Activated CD4-positive, alpha-beta T cell treated with anti-CD3 and anti-CD28 coated beads, Interleukin-2, Interleukin-6, amounts not matched to agents 100 ng/mL and 50 ng/mL, durations not matched to agents 16 hours and 8 hours (primary cell): ENCODE measurements at regions not wholly inside any gene's neighbourhood (a gene's known extent, or its start where the extent isn't known, plus 50 kb on each side); places are given as distances from the start of the nearest gene placed in this dataset.

Experiments used
- DNase-seq: peaks from one replicate; pipeline ENCODE4 v3.0.0-alpha.2; 2020

DNA sequence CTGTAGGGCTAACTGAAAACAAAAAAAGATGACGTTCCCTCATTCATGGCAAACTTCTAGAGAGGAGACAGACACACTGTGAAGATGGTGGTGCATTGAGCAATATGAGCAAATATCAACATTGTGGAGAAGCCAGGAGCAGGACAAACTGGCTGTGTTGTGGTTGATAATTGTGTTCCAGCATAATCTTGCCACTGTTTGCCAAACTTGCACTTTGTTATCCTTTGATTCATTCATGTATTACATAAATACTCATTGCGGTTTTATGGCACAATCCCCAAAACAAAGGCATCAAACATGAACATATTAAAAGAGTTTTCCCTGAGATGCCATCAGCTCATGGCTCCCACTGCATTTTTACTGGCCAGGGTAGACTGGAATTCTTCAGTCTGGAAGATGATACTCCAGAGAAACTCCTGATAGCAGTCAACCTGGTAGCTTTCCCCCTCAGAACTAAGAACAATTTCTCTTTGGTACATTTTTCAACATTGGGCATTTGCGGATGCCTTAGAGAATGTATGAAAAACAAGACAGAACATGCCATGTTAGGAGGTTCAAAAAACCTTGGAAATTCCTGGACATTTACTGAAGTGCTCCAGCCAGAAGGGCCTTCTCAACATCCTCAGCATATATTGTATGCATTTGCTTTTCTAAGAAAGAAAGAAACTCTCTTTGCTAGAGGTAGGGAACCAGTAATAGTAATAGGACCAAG is 487.4 kb upstream of the CELF4 start:
- DNase-seq: no peak

GRCh38 chr18:38047820-38048219 is 482.2 kb upstream of the CELF4 start:
- no peak for DNase-seq

DNA sequence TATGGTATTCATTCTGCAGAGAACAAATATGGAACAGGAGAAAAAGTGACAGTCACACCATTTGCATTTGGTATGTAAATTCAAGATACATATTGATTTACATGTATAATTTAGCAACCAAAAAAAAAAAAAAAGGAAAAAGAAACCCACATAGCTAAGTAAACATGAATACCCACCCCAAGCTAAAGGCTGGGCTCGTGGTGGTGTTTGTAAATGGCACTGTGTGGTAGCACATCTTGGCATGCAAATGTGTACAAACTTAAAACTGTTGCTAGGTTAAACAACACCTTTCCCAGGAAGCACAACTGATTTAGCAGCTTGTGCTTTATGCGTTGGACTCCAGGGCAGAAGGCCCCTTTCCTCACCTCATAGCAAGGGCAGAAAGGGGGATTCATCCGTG is 481.1 kb upstream of the CELF4 start:
- no peak for DNase-seq

- no peak for DNase-seq
Measured at GRCh38 chr18:38045845-38046244, 480.2 kb upstream of the CELF4 start.

DNA sequence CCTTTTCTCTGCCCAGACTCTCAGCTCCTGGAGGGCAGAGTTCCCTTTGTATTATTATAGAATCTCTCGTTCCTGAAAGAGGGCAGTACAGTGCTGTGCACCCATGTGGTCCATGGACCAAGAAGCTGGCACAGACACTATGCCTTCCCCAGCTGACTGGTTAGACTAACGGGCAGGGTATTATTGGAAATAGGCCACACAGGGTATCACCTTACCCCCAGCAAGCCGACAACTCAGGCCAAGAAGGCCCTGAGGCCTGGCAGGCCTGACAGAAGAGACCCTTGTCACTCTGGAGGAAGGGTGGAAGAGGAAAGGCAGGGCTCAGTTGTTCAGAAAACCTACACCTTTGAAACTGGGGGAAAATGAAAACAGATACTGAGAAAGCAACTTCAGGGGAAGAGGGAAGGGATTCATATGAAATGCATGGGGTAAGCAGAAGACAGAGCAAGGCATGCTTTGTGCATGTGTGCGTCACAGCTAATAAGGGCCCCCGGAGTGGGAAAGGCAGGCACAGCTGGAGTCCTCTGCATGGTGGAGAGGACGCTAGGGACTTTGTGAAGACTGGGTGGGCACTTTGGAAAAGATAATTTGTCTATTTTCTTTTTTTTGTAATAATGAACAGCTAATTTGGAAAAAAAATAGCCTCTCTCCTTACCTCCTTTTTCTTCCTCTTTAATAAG is 476.8 kb upstream of the CELF4 start:
- DNase-seq: no peak

- DNase-seq: no peak
Measured at GRCh38 chr18:38038242-38038641, 472.6 kb upstream of the CELF4 start.

- no peak for DNase-seq
Measured at GRCh38 chr18:38035193-38035592, 469.6 kb upstream of the CELF4 start.

DNA sequence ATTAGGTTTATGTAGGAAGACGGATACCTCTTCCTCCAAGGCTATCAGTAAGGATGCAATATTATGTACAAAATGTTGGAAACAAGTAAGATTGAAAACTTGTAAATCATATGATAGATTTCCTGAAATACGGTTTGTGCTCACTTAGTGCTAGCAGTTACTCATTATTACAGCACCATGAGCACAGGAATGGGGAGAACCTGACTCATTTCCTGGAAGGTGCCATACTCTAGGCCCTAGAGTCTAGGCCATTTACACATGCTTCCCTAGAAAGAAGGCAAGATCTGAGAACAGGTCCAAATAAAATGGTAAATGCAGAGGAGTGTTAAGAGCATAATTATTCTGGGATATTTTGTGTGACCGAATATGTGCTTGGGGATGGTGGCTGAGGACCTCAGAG is 467.7 kb upstream of the CELF4 start:
- no peak for DNase-seq

DNA sequence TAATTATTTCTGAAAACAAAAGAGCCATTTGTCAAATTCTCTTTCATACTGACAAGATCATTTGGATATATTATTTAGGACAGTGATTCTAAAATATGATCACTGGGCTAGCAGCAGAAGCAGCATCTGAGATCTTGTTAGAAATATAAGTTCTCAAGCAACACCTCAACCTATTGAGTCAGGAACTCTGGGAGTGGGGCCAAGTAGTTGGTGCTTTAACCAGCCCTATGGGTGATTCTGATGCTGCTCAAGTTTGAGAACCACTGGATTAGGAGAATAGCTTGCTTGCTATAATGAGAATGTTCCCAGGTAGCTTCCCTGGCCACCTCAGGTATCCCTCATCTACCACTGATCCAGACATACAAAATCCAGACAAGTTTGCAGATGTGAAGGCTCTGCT is 466.9 kb upstream of the CELF4 start:
- no peak for DNase-seq

GRCh38 chr18:38028946-38029345 is 463.3 kb upstream of the CELF4 start:
- no peak for DNase-seq

DNA sequence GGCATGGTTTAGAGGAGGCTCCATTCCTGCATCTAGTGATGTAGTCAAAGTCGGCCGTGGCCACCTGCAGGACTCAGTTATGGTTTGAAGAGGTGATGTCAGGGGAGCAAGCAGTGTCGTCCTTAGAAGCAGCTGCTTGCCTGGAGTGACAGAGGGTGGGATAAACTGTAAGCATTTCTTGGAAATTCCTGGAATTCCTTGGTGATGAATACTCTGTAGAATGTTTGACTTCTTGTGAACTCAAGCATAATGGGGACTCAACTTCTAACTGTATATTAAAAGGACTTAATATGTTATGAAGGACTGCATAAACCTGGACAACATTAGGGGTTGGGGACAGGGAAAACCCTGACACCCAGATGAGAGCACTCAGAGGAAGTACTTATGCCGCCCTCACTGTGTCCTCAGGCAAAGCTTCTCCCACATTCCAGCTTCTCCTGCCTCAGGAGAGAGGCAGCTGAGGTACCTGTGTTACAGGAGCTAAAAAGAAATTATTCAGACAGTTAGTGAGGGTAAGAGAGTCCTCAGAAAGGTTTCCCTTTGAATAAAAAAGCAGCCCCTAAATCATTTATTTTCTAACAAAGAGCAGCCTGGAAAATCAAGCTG is 459.9 kb upstream of the CELF4 start:
- no peak for DNase-seq

GRCh38 chr18:38023871-38024270 is 458.3 kb upstream of the CELF4 start:
- no peak for DNase-seq

DNA sequence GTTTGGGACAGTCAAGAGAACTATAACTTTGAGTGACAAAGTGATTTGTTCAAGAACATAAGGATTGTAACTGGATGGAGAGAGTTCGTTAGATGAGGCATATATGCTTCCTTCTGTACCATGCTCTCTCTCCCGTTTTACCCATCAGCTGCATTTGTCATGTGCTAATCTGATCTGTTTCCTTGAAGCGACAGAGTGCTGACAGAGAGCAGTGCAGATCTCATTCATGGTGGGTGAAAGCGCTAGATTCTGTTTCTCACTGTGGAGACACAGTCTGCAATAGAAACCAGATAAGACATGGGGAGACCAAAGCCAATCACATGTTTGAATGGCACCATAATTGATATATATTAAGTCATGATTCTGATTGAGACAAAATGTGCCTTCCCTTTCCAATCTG is 456.6 kb upstream of the CELF4 start:
- DNase-seq: no peak

GRCh38 chr18:38019292-38019691 is 453.7 kb upstream of the CELF4 start:
- no peak for DNase-seq

- no peak for DNase-seq
Measured at GRCh38 chr18:38010971-38011857, 445.6 kb upstream of the CELF4 start.

DNA sequence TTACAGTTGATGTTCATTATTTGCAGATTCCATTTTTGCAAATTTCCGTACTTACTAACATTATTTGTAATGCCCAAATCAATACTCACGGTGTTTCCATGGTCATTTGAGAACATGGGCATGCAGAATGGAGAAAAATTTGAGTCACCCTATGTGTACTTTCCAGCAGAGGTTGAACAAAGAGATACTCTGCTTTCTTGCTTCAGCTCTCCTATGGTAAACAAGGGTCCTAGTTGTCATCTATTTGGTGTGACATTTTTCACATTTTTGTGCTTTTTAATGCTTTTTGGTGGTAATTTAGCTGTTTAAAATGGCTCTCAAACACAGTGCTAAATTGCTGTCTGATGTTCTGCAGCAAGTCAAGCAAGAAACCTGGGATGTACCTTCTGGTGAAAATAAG is 444.4 kb upstream of the CELF4 start:
- DNase-seq: no peak

- no peak for DNase-seq
Measured at GRCh38 chr18:38009320-38009719, 443.7 kb upstream of the CELF4 start.

- DNase-seq: no peak
Measured at GRCh38 chr18:38007676-38008330, 442.2 kb upstream of the CELF4 start.

- no peak for DNase-seq
Measured at GRCh38 chr18:38007026-38007425, 441.4 kb upstream of the CELF4 start.

GRCh38 chr18:38006541-38006940 is 440.9 kb upstream of the CELF4 start:
- no peak for DNase-seq

- no peak for DNase-seq
Measured at GRCh38 chr18:37997695-37998094, 432.1 kb upstream of the CELF4 start.

GRCh38 chr18:37987901-37988300 is 422.3 kb upstream of the CELF4 start:
- DNase-seq: no peak

DNA sequence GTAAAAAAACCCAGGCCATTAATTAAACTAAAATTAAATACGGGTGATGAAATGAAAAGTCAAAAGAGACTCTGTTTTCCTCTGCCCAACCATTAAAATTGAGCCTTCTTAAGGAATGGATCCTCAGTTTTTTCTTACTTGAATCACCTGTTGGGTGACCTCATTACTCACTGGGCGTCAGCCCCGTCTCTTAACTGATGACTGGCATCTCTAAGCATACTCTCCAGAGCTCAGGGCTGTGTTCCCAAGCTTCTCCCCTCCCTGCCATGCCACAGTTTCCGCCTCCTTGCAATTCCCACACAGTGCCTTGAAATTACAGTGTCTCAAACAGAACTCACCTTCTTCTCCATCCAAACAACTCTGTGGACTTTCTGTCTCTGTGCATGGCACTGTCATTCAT is 421.1 kb upstream of the CELF4 start:
- DNase-seq: no peak
